GM12878 (cell line): ENCODE measurements at regions not wholly inside any gene's neighbourhood (a gene's known extent, or its start where the extent isn't known, plus 50 kb on each side); places are given as distances from the start of the nearest gene placed in this dataset.

Experiments
- BCLAF1 ChIP-seq: fragments of 450-650 bp; IDR thresholded peaks from 2 replicates; pipeline ENCODE4 v1.6.1; 2017; ENCODE audit warnings: antibody characterized with exemption, mild to moderate bottlenecking, moderate library complexity
- ELK1 ChIP-seq: IDR thresholded peaks from 2 replicates; pipeline ENCODE4 v1.6.1; 2012; ENCODE audit warnings: low read depth, low read length, improper control_type of control experiment
- MYB ChIP-seq: fragments of 150-350 bp; IDR thresholded peaks from 2 replicates; pipeline ENCODE4 v1.6.1; 2014; ENCODE audit warnings: mild to moderate bottlenecking, low read depth, low read length, borderline replicate concordance
- PAX8 ChIP-seq: fragments of 450-650 bp; IDR thresholded peaks from 2 replicates; pipeline ENCODE4 v1.6.1; 2017; ENCODE audit warnings: mild to moderate bottlenecking, moderate library complexity
- ZNF384 ChIP-seq: IDR thresholded peaks from 2 replicates; pipeline ENCODE4 v1.6.1; 2012; ENCODE audit warnings: low read depth, mild to moderate bottlenecking, low read length, improper control_type of control experiment, borderline replicate concordance
- ZNF687 ChIP-seq: fragments of 450-650 bp; IDR thresholded peaks from 2 replicates; pipeline ENCODE4 v1.6.1; 2017; ENCODE audit warnings: mild to moderate bottlenecking, moderate library complexity

GRCh38 chr2:147374423-147374811 is 470.4 kb upstream of the ACVR2A start (continued):
- TF ChIP-seq BCLAF1: no peak
- no peak for TF ChIP-seq MYB
- no peak for TF ChIP-seq PAX8
- no peak for TF ChIP-seq ZNF687
- no peak for TF ChIP-seq ZNF384
- TF ChIP-seq ELK1: no peak
